Ishikawa (cell line): ENCODE measurements at regions not wholly inside any gene's neighbourhood (a gene's known extent, or its start where the extent isn't known, plus 50 kb on each side); places are given as distances from the start of the nearest gene placed in this dataset.

Experiments used
- CEBPB ChIP-seq: IDR thresholded peaks from 2 replicates; pipeline ENCODE4 v1.6.1; 2012
- CREB1 ChIP-seq: IDR thresholded peaks from 2 replicates; pipeline ENCODE4 v1.6.1; 2012; ENCODE audit warnings: low read depth
- EGR1 ChIP-seq: IDR thresholded peaks from 2 replicates; pipeline ENCODE4 v1.6.1; 2012
- EP300 ChIP-seq: IDR thresholded peaks from 2 replicates; pipeline ENCODE4 v1.6.1; 2012; ENCODE audit warnings: borderline replicate concordance
- FOXM1 ChIP-seq: IDR thresholded peaks from 2 replicates; pipeline ENCODE4 v1.6.1; 2012; ENCODE audit warnings: low read depth, borderline replicate concordance
- NFIC ChIP-seq: IDR thresholded peaks from 2 replicates; pipeline ENCODE4 v1.6.1; 2012
- RAD21 ChIP-seq: IDR thresholded peaks from 2 replicates; pipeline ENCODE4 v1.6.1; 2012; ENCODE audit warnings: low read depth
- TAF1 ChIP-seq: IDR thresholded peaks from 2 replicates; pipeline ENCODE4 v1.6.1; 2012; ENCODE audit warnings: low read depth, mild to moderate bottlenecking
- TCF12 ChIP-seq: IDR thresholded peaks from 2 replicates; pipeline ENCODE4 v1.6.1; 2012; ENCODE audit warnings: low read depth
- TEAD4 ChIP-seq: IDR thresholded peaks from 2 replicates; pipeline ENCODE4 v1.6.1; 2012
- USF1 ChIP-seq: IDR thresholded peaks from 2 replicates; pipeline ENCODE4 v1.6.1; 2012
- YY1 ChIP-seq: IDR thresholded peaks from 2 replicates; pipeline ENCODE4 v1.6.1; 2012; ENCODE audit warnings: low read depth
- ZBTB7A ChIP-seq: IDR thresholded peaks from 2 replicates; pipeline ENCODE4 v1.6.1; 2012; ENCODE audit warnings: low read depth
- TF ChIP-seq, protein P1 (sequence below): IDR thresholded peaks from 2 replicates; pipeline ENCODE4 v1.6.1; 2012
- TF ChIP-seq, protein P2 (sequence below): IDR thresholded peaks from 2 replicates; pipeline ENCODE4 v1.6.1; 2012; ENCODE audit warnings: low read depth, mild to moderate bottlenecking

GRCh38 chr6:159113223-159113622, 56.0 kb upstream of the FNDC1 start:
- TF ChIP-seq TAF1 = no peak
- TF ChIP-seq, protein P1, sequence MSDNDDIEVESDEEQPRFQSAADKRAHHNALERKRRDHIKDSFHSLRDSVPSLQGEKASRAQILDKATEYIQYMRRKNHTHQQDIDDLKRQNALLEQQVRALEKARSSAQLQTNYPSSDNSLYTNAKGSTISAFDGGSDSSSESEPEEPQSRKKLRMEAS = no peak
- TF ChIP-seq USF1 = no peak
- TF ChIP-seq EGR1 = no peak
- TF ChIP-seq, protein P2, sequence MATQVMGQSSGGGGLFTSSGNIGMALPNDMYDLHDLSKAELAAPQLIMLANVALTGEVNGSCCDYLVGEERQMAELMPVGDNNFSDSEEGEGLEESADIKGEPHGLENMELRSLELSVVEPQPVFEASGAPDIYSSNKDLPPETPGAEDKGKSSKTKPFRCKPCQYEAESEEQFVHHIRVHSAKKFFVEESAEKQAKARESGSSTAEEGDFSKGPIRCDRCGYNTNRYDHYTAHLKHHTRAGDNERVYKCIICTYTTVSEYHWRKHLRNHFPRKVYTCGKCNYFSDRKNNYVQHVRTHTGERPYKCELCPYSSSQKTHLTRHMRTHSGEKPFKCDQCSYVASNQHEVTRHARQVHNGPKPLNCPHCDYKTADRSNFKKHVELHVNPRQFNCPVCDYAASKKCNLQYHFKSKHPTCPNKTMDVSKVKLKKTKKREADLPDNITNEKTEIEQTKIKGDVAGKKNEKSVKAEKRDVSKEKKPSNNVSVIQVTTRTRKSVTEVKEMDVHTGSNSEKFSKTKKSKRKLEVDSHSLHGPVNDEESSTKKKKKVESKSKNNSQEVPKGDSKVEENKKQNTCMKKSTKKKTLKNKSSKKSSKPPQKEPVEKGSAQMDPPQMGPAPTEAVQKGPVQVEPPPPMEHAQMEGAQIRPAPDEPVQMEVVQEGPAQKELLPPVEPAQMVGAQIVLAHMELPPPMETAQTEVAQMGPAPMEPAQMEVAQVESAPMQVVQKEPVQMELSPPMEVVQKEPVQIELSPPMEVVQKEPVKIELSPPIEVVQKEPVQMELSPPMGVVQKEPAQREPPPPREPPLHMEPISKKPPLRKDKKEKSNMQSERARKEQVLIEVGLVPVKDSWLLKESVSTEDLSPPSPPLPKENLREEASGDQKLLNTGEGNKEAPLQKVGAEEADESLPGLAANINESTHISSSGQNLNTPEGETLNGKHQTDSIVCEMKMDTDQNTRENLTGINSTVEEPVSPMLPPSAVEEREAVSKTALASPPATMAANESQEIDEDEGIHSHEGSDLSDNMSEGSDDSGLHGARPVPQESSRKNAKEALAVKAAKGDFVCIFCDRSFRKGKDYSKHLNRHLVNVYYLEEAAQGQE = no peak
- no peak for TF ChIP-seq CREB1
- TF ChIP-seq NFIC = no peak
- TF ChIP-seq FOXM1 = no peak
- TF ChIP-seq ZBTB7A = no peak
- no peak for TF ChIP-seq TEAD4
- TF ChIP-seq TCF12 = no peak

DNA sequence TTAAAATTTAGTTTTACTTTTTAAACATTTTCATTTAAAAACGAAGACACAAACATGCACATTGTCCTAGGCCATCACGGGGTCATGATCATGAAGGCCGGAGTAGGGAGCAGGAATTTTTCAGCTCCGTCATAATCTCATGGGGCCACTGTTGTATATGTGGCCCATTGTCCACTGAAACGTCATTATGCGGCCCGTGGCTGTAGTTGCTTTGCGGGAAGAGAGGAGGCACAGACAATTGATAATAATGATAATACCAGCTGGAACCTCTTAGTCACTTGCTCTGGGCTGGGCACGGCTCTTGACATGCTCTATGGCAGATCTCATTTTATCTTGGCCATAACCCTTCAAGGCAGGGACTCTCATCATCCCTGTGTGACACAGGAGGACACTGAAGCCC, 56.5 kb upstream of the FNDC1 start:
- TF ChIP-seq TCF12 = no peak
- TF ChIP-seq USF1 = no peak
- TF ChIP-seq YY1 = no peak

- TF ChIP-seq NFIC (no peak), YY1 (no peak), EP300 (no peak), TEAD4 (no peak), EGR1 (no peak), FOXM1 (no peak), TAF1 (no peak), USF1 (no peak), CEBPB (no peak), CREB1 (no peak), ZBTB7A (no peak), RAD21 (no peak), TCF12 (no peak)
- TF ChIP-seq, protein P2 = no peak
- TF ChIP-seq, protein P1 = no peak
Observed at GRCh38 chr6:159110748-159111147, 58.5 kb upstream of the FNDC1 start.

GRCh38 chr6:159110013-159110412, 59.2 kb upstream of the FNDC1 start:
- no peak for TF ChIP-seq EP300
- TF ChIP-seq EGR1 = no peak
- TF ChIP-seq NFIC = peak; percentile 69
- TF ChIP-seq USF1 = no peak
- no peak for TF ChIP-seq CREB1
- TF ChIP-seq TEAD4 = no peak
- TF ChIP-seq YY1 = peak; percentile 62; the same call in 1 of the 2 replicates
- TF ChIP-seq ZBTB7A = no peak
- no peak for TF ChIP-seq TCF12
- TF ChIP-seq, protein P1 = no peak
- no peak for TF ChIP-seq FOXM1
- TF ChIP-seq RAD21 = peak; percentile 69
- TF ChIP-seq, protein P2 = no peak
- no peak for TF ChIP-seq TAF1
- no peak for TF ChIP-seq CEBPB
